Loucy (cell line): ENCODE measurements at regions not wholly inside any gene's neighbourhood (a gene's known extent, or its start where the extent isn't known, plus 50 kb on each side); places are given as distances from the start of the nearest gene placed in this dataset.

Experiments used
- H2AFZ ChIP-seq: fragments of 200-600 bp; sonication (generic); 2 replicates; pipeline ENCODE4 v1.6.0; 2016; ENCODE audit warnings: antibody characterized with exemption, mild to moderate bottlenecking, low read length, moderate library complexity
- H3F3A ChIP-seq: fragments of 200-600 bp; 2 replicates; pipeline ENCODE4 v1.6.0; 2016; ENCODE audit warnings: antibody characterized with exemption, low read depth, mild to moderate bottlenecking
- H3K27me3 ChIP-seq: fragments of 200-600 bp; sonication (generic); 2 replicates; pipeline ENCODE4 v1.6.1; 2014; ENCODE audit warnings: low read length, mild to moderate bottlenecking; ENCODE audit not compliant: insufficient read depth, poor library complexity, severe bottlenecking
- H3K36me3 ChIP-seq: fragments of 200-600 bp; sonication (generic); 2 replicates; pipeline ENCODE4 v1.6.1; 2016; ENCODE audit warnings: low read length; ENCODE audit not compliant: insufficient read depth
- H3K4me1 ChIP-seq: fragments of 200-600 bp; sonication (generic); 2 replicates; pipeline ENCODE4 v1.5.1; 2014; ENCODE audit warnings: low read length, mild to moderate bottlenecking; ENCODE audit not compliant: insufficient read depth, poor library complexity, severe bottlenecking
- H3K4me2 ChIP-seq: fragments of 200-600 bp; sonication (generic); 2 replicates; pipeline ENCODE4 v1.6.0; 2014; ENCODE audit warnings: antibody characterized with exemption, low read length, low read depth, mild to moderate bottlenecking; ENCODE audit not compliant: poor library complexity, severe bottlenecking
- H3K4me3 ChIP-seq: fragments of 200-600 bp; sonication (generic); 2 replicates; pipeline ENCODE4 v1.5.1; 2014; ENCODE audit warnings: low read length, mild to moderate bottlenecking, mixed read lengths; ENCODE audit not compliant: poor library complexity, severe bottlenecking
- H3K79me2 ChIP-seq: fragments of 200-600 bp; sonication (generic); 2 replicates; pipeline ENCODE4 v1.6.1; 2014; ENCODE audit warnings: low read length; ENCODE audit not compliant: insufficient read depth
- H3K9ac ChIP-seq: fragments of 200-600 bp; sonication (generic); 2 replicates; pipeline ENCODE4 v1.6.0; 2014; ENCODE audit warnings: mild to moderate bottlenecking, low read depth, low read length, moderate library complexity; ENCODE audit not compliant: poor library complexity, severe bottlenecking
- H3K9me2 ChIP-seq: fragments of 200-600 bp; sonication (generic); replicated peaks from 2 replicates; pipeline ENCODE4 v1.6.1; 2016; ENCODE audit warnings: low read depth, low read length, mixed read lengths
- H3K9me3 ChIP-seq: fragments of 200-600 bp; sonication (generic); 2 replicates; pipeline ENCODE4 v1.6.1; 2014; ENCODE audit warnings: mild to moderate bottlenecking, antibody characterized with exemption, low read length, low read depth; ENCODE audit not compliant: insufficient read depth
- H4K20me1 ChIP-seq: fragments of 200-600 bp; sonication (generic); 2 replicates; pipeline ENCODE4 v1.6.0; 2014; ENCODE audit warnings: antibody characterized with exemption, low read length, mild to moderate bottlenecking; ENCODE audit not compliant: insufficient read depth, poor library complexity, severe bottlenecking
- EZH2phosphoT487 ChIP-seq: fragments of 200-600 bp; IDR thresholded peaks from 2 replicates; pipeline ENCODE4 v1.6.1; 2018; ENCODE audit warnings: antibody characterized with exemption, mild to moderate bottlenecking, moderate library complexity, borderline replicate concordance
- TF ChIP-seq, protein P1 (sequence below): fragments of 200-600 bp; sonication (generic); conservative IDR thresholded peaks from 2 replicates; pipeline ENCODE4 v1.5.1; 2014; ENCODE audit warnings: mild to moderate bottlenecking, antibody characterized with exemption, low read length

DNA sequence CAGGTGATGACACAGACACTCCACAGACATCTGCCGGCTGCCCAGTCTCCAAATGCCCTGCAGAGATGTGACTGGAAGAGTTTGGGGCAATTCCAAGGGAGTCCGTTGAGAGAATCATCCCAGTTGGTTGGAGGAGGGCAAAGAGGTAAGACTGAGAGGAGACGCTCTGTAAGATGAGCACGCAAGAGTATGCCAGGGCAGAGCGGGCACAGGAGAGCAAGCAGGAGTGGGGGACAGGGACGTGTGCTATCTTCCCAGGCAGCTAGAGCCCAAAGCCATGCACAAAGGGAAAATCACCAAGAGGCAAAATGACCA lies 156.3 kb upstream of the TSHZ3 start:
- no peak overlapping the region for H3K4me3 ChIP-seq
- no peak overlapping the region for H3K9ac ChIP-seq
- H3K9me2 ChIP-seq, result no peaks in the 10 kb centered on the region
- H4K20me1 ChIP-seq, result no peaks in the 10 kb centered on the region
- H3K27me3 ChIP-seq, result no peaks in the 10 kb centered on the region
- TF ChIP-seq, protein P1, sequence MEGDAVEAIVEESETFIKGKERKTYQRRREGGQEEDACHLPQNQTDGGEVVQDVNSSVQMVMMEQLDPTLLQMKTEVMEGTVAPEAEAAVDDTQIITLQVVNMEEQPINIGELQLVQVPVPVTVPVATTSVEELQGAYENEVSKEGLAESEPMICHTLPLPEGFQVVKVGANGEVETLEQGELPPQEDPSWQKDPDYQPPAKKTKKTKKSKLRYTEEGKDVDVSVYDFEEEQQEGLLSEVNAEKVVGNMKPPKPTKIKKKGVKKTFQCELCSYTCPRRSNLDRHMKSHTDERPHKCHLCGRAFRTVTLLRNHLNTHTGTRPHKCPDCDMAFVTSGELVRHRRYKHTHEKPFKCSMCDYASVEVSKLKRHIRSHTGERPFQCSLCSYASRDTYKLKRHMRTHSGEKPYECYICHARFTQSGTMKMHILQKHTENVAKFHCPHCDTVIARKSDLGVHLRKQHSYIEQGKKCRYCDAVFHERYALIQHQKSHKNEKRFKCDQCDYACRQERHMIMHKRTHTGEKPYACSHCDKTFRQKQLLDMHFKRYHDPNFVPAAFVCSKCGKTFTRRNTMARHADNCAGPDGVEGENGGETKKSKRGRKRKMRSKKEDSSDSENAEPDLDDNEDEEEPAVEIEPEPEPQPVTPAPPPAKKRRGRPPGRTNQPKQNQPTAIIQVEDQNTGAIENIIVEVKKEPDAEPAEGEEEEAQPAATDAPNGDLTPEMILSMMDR, result no peak
- TF ChIP-seq EZH2phosphoT487, result no peak
- H3K36me3 ChIP-seq, result no peaks in the 10 kb centered on the region
- no peak overlapping the region for H2AFZ ChIP-seq
- H3K4me1 ChIP-seq, result no peaks in the 10 kb centered on the region
- peaks cover 5% of the 10 kb centered on the region; the same call in 1 of the 2 replicates for H3K9me3 ChIP-seq
- no peaks in the 10 kb centered on the region for H3F3A ChIP-seq
- H3K79me2 ChIP-seq, result no peaks in the 10 kb centered on the region
- no peak overlapping the region for H3K4me2 ChIP-seq

DNA sequence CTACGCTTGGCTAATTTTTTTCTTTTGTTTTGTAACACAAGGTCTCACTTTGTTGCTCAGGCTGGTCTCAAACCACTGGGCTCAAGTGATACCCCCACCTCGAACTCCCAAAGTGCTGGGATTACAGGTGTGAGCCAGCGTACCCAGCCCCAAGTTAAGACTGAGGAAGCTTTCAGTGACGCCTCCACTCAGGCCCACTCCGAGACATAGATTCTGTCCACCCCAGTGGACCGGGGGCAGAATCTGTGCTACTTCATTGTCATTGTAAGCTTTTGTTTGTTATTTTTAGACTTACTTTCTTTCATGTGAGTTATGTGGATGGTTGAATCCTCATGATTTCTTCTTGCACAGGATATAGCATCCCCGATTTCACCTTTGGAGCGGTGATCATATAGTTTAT lies 156.9 kb upstream of the TSHZ3 start:
- Histone ChIP-seq H3K4me2 (no peak overlapping the region), H3K79me2 (no peaks in the 10 kb centered on the region), H3K36me3 (no peaks in the 10 kb centered on the region), H3K27me3 (no peaks in the 10 kb centered on the region), H4K20me1 (no peaks in the 10 kb centered on the region), H3K9me2 (no peaks in the 10 kb centered on the region), H3F3A (no peaks in the 10 kb centered on the region), H3K9me3 (peaks cover 7% of the 10 kb centered on the region; the same call in 1 of the 2 replicates), H3K9ac (no peak overlapping the region), H2AFZ (no peak overlapping the region), H3K4me3 (no peak overlapping the region), H3K4me1 (no peaks in the 10 kb centered on the region)
- TF ChIP-seq, protein P1, result no peak
- no peak for TF ChIP-seq EZH2phosphoT487

DNA sequence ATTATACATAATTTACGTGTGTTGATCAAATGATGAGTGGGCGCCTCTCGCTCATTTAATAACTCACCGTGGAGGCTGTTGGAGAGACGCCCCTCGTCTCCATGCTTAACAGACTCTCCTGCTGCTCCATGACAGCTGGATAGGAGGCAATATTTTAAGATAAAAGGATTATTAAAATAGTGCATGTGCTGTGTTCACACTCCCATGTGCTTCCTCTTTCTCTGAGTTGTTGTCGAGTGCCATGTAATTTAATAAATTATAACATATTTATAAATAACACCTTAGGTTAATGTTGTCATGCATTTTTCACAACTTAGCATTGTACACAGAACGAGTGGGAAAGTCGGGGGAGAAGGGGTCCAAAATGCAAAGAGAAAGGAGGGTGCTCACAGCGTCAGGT lies 161.4 kb upstream of the TSHZ3 start:
- Histone ChIP-seq H3K9me2 (no peaks in the 10 kb centered on the region), H3F3A (no peaks in the 10 kb centered on the region), H4K20me1 (no peaks in the 10 kb centered on the region), H3K36me3 (no peaks in the 10 kb centered on the region), H3K27me3 (no peaks in the 10 kb centered on the region), H3K79me2 (no peaks in the 10 kb centered on the region), H3K4me3 (no peak overlapping the region), H3K4me2 (no peak overlapping the region), H3K4me1 (no peaks in the 10 kb centered on the region), H3K9ac (no peak overlapping the region), H2AFZ (no peak overlapping the region), H3K9me3 (peaks cover 6% of the 10 kb centered on the region; the same call in 1 of the 2 replicates)
- TF ChIP-seq EZH2phosphoT487, result no peak
- TF ChIP-seq, protein P1, result no peak
